Fibroblast of skin of abdomen (primary cell): ENCODE measurements at regions not wholly inside any gene's neighbourhood (a gene's known extent, or its start where the extent isn't known, plus 50 kb on each side); places are given as distances from the start of the nearest gene placed in this dataset.
A peak's percentile ranks its signal among the peaks of the same experiment; 100 is the strongest.

ENCODE experiments used
- DNase-seq: peaks from one replicate; pipeline ENCODE4 v3.0.0-alpha.2; 2013

DNA sequence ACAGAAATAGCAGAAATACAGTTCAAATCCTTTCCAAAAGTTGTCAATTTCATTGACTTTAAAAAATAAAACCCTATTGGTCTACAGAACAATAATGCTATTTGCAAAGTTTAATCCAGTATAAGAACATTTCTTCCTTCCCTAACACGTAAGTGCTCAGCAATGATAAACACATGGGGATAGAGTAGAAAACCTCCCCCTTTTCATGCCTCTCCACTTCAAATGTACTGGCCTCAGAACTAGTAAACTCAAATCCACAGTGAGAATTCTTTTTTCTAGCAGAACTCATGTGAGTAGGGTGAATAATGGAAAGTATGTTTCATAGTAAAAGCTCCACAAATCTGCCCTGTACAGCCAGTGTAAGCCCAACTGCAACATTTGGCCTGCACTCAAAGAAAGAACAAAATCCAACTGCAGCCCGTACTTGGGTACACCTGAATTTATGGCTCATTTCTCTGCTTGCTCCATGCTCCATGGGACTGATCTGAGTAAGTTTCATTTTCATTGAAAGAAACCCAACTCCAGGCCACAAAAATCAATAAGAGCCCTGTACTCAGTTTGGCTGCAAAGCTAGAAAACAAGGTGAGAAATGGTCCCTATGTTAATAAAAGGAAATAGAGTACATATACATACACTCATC lies 115.0 kb upstream of the RMDN2 start:
- peak; percentile 69 for DNase-seq

DNA sequence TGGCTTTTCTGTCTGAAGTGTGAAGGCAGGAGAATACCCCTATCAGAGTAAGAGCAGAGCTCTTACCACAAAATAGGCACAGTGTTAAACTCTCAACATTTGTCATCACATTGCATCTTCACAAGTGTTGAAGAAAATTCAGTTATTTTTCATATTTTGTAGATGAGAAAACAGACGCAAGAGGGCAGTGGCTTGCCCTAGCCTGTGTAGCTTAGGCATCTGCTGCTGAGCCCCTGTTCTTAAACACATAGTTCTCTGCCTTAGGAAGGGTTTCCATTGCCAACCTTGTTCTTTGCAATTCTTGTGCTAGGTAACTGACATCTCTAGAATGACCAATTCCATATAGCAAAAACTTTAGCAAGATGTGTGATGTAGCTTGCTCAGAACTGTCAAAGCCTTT lies 112.7 kb upstream of the RMDN2 start:
- DNase-seq = no peak

DNA sequence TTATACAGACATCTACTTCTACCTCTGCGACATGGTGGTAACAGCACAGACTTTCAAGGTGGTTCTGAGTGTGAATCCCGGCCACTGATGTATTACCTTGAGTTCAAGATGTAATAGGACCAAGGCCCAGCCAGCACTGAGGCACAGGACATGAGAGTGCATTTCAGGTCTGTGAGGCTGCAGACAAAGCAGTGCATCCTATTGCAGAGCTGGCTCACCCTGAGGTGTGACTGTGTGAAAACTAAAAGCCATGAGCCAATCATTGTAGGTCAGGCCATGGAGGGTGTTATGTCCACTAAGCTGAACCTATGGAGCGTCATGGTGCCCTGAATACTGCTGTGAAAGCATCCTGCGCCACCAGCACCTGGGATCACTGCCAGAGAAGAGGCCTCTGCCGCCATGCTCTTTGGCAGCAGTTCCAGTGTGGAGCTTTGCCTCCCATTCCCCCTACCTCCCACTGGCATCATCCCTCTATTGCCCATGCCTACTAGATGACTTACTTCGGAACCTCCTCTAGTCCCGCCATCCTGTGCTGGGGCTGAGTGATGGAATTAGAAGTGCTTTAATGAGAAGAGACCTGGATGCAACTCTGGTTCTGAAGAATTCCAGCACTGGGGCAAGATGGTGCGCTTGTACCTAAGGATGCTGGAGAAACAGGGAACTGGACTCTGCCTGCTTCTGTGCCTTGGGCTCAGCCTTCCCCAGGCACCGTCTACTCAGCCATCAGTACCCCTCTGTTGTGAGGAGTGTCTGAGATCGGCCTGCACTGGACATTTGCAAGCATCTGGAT lies 112.0 kb upstream of the RMDN2 start:
- no peak for DNase-seq

DNA sequence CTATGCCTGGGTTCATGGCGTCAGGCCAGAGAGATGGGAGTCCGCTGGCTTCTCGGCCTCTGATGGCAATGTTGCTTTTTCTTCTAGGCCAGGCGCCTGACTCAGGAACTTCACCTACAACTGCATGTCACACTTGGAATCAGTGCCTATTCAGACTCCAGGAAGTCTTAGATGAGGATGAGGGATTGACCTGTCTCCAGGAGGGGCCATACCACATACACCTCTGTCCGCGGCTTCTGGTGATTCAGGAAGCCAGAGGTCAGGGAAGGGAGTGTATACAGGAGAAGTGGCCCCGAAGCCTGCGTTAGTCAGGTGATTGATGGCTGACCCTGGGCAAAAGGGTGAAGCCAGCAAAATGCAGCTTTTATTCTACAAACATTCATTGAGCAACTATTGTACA lies 109.1 kb upstream of the RMDN2 start:
- DNase-seq = no peak

DNA sequence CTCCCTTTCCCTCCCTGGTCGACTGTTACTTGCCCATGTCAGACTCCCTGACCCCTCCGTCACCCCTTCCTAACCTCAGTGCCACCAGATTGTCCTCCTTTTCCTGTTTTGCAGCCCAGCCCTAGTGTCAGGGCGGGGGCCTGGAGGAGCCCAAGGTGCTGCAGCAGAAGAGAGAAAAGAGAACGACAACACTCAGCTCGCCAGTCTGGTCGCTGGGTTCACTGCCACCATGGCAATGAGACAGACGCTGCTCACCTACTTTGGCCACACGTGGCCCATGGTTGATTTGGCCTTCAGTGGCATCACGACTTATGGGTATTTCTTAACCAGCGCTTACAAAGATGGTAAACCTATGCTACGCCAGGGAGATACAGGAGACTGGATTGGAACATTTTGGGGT lies 108.4 kb upstream of the RMDN2 start:
- no peak for DNase-seq

DNA sequence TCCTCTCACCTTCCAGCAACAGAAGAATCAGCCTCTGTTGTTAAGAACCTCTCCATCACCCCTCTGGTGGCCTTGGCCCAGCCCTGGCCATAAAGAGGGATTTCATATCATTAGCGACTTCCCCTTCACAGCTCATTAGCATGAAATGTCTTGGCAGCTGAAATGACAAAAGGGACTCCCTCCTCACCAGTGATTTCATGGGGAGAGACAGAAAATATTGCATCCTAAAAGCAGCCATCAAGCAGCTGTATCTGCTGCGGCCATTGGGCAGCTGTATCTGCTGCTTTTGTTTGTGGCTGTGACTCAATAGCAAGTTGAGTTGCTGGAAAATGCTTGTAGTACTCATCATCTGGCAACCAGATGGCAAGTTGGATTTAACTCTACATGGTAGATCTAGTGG lies 105.9 kb upstream of the RMDN2 start:
- peak; percentile 95 for DNase-seq

DNA sequence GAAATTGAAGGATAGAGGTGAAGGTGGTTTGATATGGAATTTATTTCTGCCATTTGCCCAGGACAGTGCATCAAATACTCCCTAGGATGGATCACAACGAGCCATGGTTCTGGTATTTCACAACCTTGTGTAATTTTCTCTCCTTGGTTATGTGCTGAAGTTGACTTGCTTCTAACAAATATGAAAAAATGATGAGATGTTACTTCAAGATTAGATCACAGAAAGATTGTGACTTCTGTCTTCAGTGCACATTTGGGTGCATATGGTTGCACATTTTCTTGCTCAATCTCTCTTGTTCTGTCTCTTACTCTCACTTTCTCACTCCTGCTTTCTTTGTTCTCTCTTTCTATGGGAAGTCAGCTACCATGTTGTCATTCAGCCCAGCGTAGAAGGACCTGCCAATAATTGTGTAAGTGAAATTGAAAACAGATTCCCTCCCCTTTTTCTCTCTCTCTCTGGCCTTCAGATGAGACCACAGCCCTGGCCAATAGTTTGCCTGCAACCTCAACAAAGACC lies 104.6 kb upstream of the RMDN2 start:
- no peak for DNase-seq

DNA sequence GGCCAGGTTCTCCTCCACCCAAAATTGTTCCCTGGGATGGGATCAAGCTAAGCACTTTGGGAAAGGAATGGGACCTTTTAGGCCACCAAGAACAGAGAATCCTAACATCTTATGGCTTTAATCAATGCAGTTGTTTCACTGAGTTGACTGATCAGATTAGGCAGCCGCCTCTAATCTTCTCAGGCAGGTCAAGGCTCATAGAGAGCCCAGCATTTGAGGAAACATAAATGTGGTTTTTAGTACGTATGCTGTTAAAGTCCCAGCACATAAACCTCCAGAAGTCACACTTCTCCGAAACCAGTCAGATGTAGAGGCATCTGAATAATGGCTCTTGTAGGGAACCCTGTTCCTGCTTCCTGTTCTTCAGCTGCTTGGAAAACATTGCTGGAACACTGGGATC lies 99.5 kb upstream of the RMDN2 start:
- DNase-seq = no peak

DNA sequence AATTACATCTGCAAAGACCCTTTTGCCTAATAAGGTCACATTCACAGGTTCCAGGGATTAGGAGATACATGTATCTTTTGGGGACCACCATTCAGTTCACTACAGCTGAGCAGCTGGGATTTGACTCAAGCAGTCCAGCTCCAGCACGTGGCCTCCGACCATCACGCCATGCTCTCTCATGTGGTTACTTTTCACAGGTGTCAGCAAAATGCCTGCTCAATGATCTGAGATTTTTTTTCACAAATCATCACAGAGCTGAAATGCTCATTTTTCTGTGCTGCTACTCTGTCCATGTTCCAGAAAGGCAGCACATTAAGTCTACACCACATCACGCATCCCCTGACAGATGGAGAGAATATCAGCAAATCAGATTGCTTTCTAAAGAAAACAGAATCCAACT lies 98.5 kb upstream of the RMDN2 start:
- DNase-seq = no peak

DNA sequence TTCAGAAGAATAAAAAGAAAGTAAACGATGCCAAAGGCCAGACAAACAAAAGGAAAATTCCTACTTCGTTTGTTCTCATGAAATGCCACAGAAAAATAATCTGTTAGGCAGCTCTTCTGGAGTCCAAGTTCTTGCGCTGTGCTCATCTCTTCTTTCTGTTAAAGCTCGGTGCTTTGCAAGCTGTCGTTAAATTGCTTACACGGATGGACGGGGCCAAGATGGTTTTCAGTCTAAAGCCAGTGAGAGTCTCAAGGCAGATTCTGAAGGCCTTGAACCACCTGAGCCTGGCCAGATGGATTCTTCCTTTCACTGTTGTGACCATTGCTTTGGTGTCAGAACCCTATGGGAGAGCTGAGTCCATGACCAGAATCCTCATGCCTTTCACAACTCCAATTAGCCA lies 97.6 kb upstream of the RMDN2 start:
- DNase-seq = no peak

DNA sequence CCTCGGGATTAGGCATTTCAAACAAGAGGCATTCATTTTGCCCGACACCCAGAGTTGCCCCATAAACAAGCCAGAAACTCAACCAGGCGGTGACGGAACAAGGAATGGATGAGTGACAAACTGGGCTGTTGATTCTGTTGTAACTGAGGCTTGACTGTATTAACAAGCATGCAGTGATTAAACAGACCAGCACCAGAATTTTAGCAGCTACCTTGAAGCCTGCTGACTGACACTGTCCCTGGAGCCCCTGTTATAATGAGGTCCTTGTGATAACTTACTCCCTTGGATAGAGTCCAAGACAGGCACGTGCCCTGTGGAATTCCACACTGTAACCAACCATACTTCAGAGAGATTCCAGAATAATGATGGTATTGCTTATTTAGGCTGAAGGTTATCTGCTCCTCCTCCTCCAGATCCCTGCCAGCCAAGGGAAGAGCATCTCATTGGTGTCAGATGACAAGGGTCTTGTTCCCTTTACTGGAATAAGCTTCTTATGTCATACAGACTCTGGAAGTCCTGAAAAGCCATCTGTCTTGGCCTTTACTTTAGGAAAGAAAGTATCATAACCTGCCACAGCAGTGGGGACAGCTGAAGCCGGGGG lies 97.1 kb upstream of the RMDN2 start:
- DNase-seq = peak; percentile 87

DNA sequence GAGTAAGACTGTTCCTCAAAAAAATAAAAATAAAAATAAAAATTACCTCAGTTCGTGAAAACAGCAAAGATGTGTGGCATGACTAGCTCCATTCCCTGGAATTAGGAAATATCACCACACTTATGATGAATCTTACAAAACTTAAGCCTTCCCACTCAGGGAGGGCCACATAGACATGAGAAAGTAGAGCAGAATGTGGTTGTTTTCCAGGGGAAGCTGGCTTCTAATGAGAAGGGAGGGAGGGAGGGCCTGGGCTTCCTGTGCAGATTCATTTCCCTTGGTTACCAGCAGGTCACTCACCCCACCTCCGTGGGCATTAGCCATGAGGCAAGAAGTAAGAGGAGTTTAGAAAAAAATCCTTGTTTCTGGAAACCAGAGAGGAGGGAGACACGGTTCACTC lies 95.9 kb upstream of the RMDN2 start:
- peak; percentile 97 for DNase-seq

DNA sequence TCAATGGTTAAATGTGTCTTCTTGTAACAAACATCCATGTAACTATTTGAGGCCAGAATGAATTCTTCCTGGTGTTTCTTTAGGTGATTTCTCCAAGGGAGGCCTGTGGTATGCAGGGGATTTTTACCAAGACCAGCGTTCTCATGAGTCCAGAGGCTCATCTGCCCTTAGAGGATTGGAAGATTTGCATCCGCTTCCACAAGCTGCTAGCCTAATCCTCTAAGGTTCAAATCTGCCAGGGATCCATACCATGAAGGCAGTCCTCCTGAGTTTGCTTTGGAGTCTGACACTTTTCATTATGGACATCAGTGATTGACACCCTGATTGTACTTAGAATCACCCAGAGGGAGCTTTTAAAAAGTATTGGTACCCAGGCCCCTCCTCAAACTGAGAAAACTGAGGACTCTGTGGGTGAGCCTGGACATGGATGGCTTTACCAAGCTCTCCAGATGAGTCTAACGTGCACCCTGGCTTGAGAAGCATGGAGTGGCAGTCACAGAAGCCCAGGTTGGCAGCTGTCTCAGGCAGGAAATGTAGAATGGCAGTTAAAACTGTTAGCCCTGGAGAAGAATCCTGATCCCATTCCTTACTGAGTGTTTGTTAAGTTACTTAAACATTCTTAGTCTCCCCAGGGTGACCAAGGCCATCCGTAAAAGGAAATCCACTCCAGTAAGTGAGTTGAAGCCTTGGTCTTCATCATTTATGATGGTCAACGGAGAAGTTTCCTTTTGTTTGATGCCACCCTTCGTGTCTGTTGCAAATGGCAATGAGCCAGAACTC lies 95.3 kb upstream of the RMDN2 start:
- DNase-seq = no peak

DNA sequence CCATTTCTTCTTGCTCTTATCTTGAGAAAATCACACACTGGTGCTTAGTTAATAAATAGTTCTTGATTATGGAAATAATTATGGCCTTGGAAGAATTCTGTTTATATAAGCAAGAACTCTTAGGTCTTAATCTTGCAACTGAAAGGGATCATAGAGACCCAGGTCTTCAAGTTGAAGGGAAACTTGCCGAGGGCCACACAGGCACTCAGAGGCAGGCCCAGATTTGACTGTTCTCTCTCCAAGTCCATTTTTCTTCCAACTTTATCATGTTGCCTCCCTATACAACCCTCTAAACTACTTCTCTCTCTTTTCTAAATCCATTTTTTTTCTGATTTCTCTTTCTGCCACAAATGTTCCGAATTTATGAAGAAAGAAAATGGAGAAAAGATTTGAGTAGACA lies 94.5 kb upstream of the RMDN2 start:
- DNase-seq = no peak

DNA sequence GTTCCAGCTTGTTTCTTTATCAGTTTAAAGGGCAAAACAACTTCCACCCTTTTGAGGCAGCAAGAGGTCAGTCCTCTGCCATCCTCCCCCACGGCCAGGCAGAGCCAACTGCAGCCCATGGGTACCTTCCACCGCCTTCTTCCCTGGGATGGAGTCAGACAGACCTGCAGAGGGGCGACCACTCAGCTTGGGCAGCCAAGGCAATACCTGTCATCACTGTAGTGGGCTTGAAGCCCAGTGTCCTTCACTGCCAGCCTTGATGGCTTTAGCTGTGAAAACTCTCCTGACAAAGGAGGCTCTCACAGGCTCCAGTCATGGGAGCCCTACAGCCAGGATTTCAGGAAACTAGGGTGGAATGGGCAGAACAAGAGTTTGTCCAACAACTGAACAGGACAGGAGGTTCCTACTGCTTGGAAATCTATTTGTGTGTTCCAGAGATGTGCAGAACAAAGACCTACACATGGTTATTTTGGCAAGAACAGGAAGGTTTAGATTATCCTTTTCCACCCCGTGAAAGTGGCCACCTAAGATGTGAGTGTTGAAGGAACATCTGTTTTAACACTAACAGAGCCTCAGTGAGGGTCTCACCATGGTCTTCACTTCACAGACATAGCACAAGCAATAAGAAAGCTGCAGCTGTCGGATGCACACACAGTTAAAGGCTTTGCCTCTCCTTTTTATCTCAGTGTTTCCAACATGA lies 93.9 kb upstream of the RMDN2 start:
- DNase-seq = no peak

DNA sequence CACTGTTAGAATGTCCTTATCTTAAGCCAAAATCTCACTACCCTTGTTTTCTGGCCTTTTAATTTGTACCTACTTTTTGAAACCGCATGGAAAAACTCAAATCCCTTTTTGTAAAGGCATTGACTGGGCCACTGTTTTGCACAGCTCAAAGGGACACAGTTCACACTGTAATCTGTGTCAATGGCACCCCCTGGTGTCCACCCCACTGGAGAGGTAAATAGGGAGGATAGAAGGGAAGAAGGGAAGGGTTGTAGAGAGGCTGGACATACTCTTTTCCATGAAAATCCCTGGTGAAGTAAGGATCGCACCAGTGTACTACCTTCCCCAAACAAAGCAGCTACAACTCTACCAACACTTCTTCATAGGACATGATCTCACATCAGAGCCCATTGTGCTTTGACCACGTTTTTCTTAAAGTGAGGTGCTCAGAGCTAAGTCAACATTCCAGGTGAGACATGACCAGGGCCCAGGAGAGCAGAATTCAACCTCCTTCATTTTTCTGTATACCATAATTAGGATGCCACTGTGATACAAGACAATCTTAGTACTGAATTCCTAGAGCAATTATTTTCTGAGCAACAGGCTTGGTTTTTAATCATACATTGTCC lies 92.4 kb upstream of the RMDN2 start:
- peak; percentile 88 for DNase-seq

DNA sequence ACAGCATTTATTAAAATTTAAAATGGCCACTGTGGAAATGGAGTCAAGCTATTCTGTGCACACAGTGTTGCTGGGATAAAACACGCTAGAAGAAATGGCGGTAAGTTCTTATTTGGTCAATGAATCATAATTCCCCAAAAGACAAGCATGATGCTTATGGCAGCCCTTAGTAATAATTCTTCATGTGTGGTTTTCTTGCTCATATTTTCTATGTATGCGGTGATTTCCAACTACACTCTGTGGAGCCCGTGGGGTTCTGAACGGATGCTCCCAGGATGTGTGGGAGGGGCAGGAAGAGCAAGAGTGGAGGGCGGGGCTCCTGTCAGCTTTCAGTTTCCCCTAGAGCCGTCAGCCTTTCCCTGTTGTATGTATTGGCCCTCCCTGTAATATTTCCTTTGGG lies 91.7 kb upstream of the RMDN2 start:
- DNase-seq = peak; percentile 84

DNA sequence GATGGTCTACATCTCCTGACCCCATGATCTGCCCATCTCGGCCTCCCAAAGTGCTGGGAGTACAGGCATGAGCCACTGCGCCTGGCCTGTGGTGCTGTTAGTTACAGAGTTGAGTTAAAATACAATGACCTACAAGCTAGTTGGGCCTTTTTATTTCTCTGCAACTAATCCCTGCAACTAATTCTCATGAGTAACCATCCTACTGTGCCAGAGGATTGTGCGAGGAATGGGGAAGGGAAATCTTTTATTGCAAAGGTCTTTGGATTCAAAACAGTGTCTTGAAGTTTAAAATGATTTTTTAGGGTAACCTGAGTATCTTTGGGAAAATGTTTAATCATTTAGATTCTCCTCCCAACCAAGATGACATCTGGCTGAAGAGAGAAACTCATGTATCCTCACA lies 88.8 kb upstream of the RMDN2 start:
- DNase-seq = no peak

DNA sequence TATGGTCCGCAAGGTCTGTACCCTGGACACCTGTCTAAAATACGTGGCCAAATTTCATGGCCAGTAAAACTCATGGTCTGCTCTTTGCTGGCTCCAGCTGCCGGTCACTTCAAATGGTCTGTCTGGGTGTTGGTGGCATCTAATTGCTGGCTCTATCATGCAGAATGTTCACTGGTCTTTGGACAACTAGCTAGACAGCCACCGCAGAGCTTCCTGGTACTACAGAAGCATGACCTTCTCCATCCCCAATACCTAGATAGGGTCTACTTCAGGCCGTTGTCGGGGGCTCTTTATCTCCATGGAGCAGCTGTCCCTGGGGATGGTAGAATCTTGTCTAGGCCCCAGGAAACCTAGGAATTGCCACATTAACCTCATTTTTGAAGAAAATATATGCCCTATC lies 88.4 kb upstream of the RMDN2 start:
- DNase-seq = no peak

DNA sequence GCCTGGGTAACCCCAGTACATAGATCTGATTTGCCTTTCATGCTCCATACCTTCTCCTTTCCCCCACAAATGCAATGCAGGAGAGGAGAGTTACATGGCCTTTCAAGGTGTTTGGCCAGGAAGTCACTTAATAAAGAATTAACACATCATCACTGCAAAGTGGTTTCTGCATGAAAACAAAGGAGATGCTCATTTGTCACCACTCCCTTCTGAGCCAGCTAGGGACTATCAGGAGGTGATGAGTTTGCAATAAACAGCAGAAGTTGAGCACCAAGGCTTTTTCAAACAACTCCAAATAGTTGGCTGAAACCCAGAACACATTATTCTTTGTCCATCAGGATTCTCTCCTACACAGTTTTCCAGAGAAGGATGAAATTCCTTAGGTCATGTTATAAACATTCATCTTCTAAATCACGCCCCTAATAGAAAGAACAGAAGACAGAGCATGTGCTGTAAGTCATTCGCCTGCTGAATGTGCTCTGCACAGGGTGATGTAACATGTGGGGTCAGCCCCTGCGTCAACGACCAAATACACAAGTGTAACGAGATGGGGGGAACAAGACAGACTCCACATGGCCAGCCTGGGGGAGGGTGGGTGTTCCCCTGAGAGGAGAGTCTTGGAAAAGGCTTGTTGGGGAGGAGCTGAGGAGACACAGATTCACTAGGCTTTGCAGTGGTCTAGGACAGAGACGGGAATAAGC lies 87.3 kb upstream of the RMDN2 start:
- peak; percentile 92 for DNase-seq

DNA sequence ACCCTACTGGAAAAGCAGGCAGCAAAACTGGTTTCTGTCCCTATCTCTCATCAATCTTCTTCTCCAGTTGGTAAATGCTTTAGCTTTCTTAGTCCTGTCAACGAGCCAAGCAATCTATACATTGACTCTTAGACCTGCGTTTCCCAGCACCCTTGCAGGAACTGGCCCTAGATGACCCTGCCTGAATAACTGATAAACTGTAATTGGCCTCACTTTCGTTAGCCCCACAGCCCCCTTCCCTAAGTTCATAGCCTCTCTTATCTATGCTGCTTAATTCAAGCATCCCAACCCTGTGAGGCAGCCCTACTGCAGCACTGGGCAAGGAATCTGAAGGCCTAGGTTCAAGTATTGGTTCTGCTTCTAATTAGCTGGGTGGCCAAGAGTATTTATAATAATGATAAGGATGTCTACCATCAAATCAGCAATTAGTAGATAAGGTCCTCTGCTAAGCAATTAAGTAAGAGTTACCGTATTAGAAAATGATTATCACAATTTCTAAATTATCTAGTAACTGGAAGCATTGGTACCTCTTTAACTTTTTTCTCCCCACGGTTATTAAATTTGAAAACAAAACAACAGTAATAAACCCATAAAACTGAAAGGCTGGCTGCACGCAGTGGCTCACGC lies 86.4 kb upstream of the RMDN2 start:
- no peak for DNase-seq
